ENCODE measurements at regions not wholly inside any gene's neighbourhood (a gene's known extent, or its start where the extent isn't known, plus 50 kb on each side); places are given as distances from the start of the nearest gene placed in this dataset.

- intact Hi-C loops (cut with DNase I): no loop called here
- Histone ChIP-seq H3K27me3 (no peaks in the 10 kb centered on the region), H3K9me3 (no peaks in the 10 kb centered on the region), H3K4me1 (no peaks in the 10 kb centered on the region), H3K27ac (no peak overlapping the region), H3K4me3 (no peak overlapping the region), H3K36me3 (no peaks in the 10 kb centered on the region)
- no peak for TF ChIP-seq POLR2A (IDR thresholded peaks at IDR 0.05)
- no peak for TF ChIP-seq POLR2AphosphoS5 (IDR thresholded peaks at IDR 0.05; ENCODE audit: insufficient read depth in 1 of 2, low read depth in 1 of 2)
- TF ChIP-seq CTCF (IDR thresholded peaks at IDR 0.05): no peak
- DNase-seq (ENCODE audit: extremely low spot score in 2 of 2): no peak
These were observed 115.5 kb downstream of the BUB3 start for GRCh38 chr10:123269675-123270074.

- Histone ChIP-seq H3K27ac (no peak overlapping the region), H3K27me3 (no peaks in the 10 kb centered on the region), H3K9me3 (no peaks in the 10 kb centered on the region), H3K4me3 (no peak overlapping the region), H3K36me3 (no peaks in the 10 kb centered on the region), H3K4me1 (no peaks in the 10 kb centered on the region)
- TF ChIP-seq POLR2A (IDR thresholded peaks at IDR 0.05) (no peak), CTCF (IDR thresholded peaks at IDR 0.05) (no peak), POLR2AphosphoS5 (IDR thresholded peaks at IDR 0.05; ENCODE audit: insufficient read depth in 1 of 2, low read depth in 1 of 2) (no peak)
- DNase-seq (ENCODE audit: extremely low spot score in 2 of 2): no peak
- intact Hi-C loops (cut with DNase I): no loop called here
These were observed 116.0 kb downstream of the BUB3 start for GRCh38 chr10:123270221-123270620.

- no peak overlapping the region for H3K4me3 ChIP-seq
- H3K9me3 ChIP-seq: no peaks in the 10 kb centered on the region
- no peaks in the 10 kb centered on the region for H3K27me3 ChIP-seq
- intact Hi-C loops (cut with DNase I): no loop called here
- DNase-seq (ENCODE audit: extremely low spot score in 2 of 2): no peak
- no peaks in the 10 kb centered on the region for H3K4me1 ChIP-seq
- H3K27ac ChIP-seq: no peak overlapping the region
- TF ChIP-seq CTCF (IDR thresholded peaks at IDR 0.05): no peak
- no peak for TF ChIP-seq POLR2A (IDR thresholded peaks at IDR 0.05)
- no peak for TF ChIP-seq POLR2AphosphoS5 (IDR thresholded peaks at IDR 0.05; ENCODE audit: insufficient read depth in 1 of 2, low read depth in 1 of 2)
- H3K36me3 ChIP-seq: no peaks in the 10 kb centered on the region
These were observed 116.6 kb downstream of the BUB3 start for GRCh38 chr10:123270806-123271205.

- H3K36me3 ChIP-seq: no peaks in the 10 kb centered on the region
- H3K27me3 ChIP-seq: no peaks in the 10 kb centered on the region
- H3K9me3 ChIP-seq: no peaks in the 10 kb centered on the region
- H3K27ac ChIP-seq: no peak overlapping the region
- no peak for DNase-seq (ENCODE audit: extremely low spot score in 2 of 2)
- H3K4me3 ChIP-seq: no peak overlapping the region
- TF ChIP-seq POLR2AphosphoS5 (IDR thresholded peaks at IDR 0.05; ENCODE audit: insufficient read depth in 1 of 2, low read depth in 1 of 2) (no peak), CTCF (IDR thresholded peaks at IDR 0.05) (no peak), POLR2A (IDR thresholded peaks at IDR 0.05) (no peak)
- intact Hi-C loops (cut with DNase I): no loop called here
- no peaks in the 10 kb centered on the region for H3K4me1 ChIP-seq
These were observed 118.0 kb downstream of the BUB3 start for GRCh38 chr10:123272171-123272570.

GRCh38 chr10:123274306-123275135 is 120.3 kb downstream of the BUB3 start:
- peak in 1 of 2 donors; percentile 72 for DNase-seq (ENCODE audit: extremely low spot score in 2 of 2)
- no peaks in the 10 kb centered on the region for H3K36me3 ChIP-seq
- H3K4me3 ChIP-seq: no peak overlapping the region
- intact Hi-C loops (cut with DNase I): no loop called here
- H3K4me1 ChIP-seq: no peaks in the 10 kb centered on the region
- no peaks in the 10 kb centered on the region for H3K9me3 ChIP-seq
- H3K27ac ChIP-seq: no peak overlapping the region
- TF ChIP-seq POLR2AphosphoS5 (IDR thresholded peaks at IDR 0.05; ENCODE audit: insufficient read depth in 1 of 2, low read depth in 1 of 2): no peak
- TF ChIP-seq CTCF (IDR thresholded peaks at IDR 0.05): no peak
- no peak for TF ChIP-seq POLR2A (IDR thresholded peaks at IDR 0.05)
- H3K27me3 ChIP-seq: no peaks in the 10 kb centered on the region

All from vagina (tissue), 2 donors.